ENCODE measurements at regions not wholly inside any gene's neighbourhood (a gene's known extent, or its start where the extent isn't known, plus 50 kb on each side); places are given as distances from the start of the nearest gene placed in this dataset.

DNA sequence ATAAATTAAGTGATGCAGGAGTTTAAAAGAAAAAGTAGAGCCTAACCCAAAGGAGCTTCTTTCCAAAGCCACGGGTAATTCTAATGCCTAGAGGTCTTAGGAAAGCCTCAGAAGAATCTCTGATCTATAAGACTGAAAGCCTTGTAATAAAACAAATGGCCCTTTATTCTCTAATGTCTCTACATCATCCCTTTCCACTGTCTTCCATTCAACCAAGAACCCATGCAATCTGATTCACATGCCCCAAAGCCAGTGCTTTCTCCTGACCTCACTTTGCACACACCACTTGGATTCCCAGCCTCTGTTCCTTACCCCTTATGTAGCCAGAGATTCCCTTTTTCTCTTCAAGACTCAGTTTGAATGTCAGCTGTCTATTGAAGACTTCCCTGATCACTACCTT, 252.9 kb upstream of the NRSN1 start:
- H3K27ac Mint-ChIP-seq: no peak overlapping the region
- H3K4me1 Mint-ChIP-seq: no peaks in the 10 kb centered on the region
- no peaks in the 10 kb centered on the region for H3K9me3 Mint-ChIP-seq
- no peak overlapping the region for H3K4me3 Mint-ChIP-seq
- ChIA-PET POLR2A (no interaction called here), CTCF (no interaction called here)
- TF ChIP-seq ZNF317 (CRISPR knock-in tag; IDR thresholded peaks at IDR 0.05; ENCODE audit: borderline replicate concordance, low read depth): no peak
- TF ChIP-seq, protein P1, sequence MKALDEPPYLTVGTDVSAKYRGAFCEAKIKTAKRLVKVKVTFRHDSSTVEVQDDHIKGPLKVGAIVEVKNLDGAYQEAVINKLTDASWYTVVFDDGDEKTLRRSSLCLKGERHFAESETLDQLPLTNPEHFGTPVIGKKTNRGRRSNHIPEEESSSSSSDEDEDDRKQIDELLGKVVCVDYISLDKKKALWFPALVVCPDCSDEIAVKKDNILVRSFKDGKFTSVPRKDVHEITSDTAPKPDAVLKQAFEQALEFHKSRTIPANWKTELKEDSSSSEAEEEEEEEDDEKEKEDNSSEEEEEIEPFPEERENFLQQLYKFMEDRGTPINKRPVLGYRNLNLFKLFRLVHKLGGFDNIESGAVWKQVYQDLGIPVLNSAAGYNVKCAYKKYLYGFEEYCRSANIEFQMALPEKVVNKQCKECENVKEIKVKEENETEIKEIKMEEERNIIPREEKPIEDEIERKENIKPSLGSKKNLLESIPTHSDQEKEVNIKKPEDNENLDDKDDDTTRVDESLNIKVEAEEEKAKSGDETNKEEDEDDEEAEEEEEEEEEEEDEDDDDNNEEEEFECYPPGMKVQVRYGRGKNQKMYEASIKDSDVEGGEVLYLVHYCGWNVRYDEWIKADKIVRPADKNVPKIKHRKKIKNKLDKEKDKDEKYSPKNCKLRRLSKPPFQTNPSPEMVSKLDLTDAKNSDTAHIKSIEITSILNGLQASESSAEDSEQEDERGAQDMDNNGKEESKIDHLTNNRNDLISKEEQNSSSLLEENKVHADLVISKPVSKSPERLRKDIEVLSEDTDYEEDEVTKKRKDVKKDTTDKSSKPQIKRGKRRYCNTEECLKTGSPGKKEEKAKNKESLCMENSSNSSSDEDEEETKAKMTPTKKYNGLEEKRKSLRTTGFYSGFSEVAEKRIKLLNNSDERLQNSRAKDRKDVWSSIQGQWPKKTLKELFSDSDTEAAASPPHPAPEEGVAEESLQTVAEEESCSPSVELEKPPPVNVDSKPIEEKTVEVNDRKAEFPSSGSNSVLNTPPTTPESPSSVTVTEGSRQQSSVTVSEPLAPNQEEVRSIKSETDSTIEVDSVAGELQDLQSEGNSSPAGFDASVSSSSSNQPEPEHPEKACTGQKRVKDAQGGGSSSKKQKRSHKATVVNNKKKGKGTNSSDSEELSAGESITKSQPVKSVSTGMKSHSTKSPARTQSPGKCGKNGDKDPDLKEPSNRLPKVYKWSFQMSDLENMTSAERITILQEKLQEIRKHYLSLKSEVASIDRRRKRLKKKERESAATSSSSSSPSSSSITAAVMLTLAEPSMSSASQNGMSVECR (CRISPR knock-in tag; IDR thresholded peaks at IDR 0.05; ENCODE audit: borderline replicate concordance): no peak
- no peak for TF ChIP-seq CREB1 (CRISPR knock-in tag; IDR thresholded peaks at IDR 0.05)
- TF ChIP-seq ZNF396 (CRISPR knock-in tag; IDR thresholded peaks at IDR 0.05; ENCODE audit: borderline replicate concordance): no peak
- TF ChIP-seq, protein P2, sequence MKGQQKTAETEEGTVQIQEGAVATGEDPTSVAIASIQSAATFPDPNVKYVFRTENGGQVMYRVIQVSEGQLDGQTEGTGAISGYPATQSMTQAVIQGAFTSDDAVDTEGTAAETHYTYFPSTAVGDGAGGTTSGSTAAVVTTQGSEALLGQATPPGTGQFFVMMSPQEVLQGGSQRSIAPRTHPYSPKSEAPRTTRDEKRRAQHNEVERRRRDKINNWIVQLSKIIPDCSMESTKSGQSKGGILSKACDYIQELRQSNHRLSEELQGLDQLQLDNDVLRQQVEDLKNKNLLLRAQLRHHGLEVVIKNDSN (CRISPR knock-in tag; IDR thresholded peaks at IDR 0.05): no peak
- TF ChIP-seq MYBL2 (CRISPR knock-in tag; IDR thresholded peaks at IDR 0.05): no peak
- TF ChIP-seq, protein P3, sequence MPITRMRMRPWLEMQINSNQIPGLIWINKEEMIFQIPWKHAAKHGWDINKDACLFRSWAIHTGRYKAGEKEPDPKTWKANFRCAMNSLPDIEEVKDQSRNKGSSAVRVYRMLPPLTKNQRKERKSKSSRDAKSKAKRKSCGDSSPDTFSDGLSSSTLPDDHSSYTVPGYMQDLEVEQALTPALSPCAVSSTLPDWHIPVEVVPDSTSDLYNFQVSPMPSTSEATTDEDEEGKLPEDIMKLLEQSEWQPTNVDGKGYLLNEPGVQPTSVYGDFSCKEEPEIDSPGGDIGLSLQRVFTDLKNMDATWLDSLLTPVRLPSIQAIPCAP (CRISPR knock-in tag; IDR thresholded peaks at IDR 0.05): no peak
- TF ChIP-seq, protein P4, sequence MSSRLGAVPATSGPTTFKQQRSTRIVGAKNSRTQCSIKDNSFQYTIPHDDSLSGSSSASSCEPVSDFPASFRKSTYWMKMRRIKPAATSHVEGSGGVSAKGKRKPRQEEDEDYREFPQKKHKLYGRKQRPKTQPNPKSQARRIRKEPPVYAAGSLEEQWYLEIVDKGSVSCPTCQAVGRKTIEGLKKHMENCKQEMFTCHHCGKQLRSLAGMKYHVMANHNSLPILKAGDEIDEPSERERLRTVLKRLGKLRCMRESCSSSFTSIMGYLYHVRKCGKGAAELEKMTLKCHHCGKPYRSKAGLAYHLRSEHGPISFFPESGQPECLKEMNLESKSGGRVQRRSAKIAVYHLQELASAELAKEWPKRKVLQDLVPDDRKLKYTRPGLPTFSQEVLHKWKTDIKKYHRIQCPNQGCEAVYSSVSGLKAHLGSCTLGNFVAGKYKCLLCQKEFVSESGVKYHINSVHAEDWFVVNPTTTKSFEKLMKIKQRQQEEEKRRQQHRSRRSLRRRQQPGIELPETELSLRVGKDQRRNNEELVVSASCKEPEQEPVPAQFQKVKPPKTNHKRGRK (CRISPR knock-in tag; IDR thresholded peaks at IDR 0.05; ENCODE audit: borderline replicate concordance): no peak
- TF ChIP-seq, protein P5, sequence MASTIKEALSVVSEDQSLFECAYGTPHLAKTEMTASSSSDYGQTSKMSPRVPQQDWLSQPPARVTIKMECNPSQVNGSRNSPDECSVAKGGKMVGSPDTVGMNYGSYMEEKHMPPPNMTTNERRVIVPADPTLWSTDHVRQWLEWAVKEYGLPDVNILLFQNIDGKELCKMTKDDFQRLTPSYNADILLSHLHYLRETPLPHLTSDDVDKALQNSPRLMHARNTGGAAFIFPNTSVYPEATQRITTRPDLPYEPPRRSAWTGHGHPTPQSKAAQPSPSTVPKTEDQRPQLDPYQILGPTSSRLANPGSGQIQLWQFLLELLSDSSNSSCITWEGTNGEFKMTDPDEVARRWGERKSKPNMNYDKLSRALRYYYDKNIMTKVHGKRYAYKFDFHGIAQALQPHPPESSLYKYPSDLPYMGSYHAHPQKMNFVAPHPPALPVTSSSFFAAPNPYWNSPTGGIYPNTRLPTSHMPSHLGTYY (CRISPR knock-in tag; IDR thresholded peaks at IDR 0.05): no peak
- TF ChIP-seq, protein P6, sequence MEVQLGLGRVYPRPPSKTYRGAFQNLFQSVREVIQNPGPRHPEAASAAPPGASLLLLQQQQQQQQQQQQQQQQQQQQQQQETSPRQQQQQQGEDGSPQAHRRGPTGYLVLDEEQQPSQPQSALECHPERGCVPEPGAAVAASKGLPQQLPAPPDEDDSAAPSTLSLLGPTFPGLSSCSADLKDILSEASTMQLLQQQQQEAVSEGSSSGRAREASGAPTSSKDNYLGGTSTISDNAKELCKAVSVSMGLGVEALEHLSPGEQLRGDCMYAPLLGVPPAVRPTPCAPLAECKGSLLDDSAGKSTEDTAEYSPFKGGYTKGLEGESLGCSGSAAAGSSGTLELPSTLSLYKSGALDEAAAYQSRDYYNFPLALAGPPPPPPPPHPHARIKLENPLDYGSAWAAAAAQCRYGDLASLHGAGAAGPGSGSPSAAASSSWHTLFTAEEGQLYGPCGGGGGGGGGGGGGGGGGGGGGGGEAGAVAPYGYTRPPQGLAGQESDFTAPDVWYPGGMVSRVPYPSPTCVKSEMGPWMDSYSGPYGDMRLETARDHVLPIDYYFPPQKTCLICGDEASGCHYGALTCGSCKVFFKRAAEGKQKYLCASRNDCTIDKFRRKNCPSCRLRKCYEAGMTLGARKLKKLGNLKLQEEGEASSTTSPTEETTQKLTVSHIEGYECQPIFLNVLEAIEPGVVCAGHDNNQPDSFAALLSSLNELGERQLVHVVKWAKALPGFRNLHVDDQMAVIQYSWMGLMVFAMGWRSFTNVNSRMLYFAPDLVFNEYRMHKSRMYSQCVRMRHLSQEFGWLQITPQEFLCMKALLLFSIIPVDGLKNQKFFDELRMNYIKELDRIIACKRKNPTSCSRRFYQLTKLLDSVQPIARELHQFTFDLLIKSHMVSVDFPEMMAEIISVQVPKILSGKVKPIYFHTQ (CRISPR knock-in tag; IDR thresholded peaks at IDR 0.05): no peak
- TF ChIP-seq NFATC4 (CRISPR knock-in tag; IDR thresholded peaks at IDR 0.05): no peak
- DNase-seq (ENCODE audit: low spot score) (no peak), ATAC-seq (no peak)
- no peaks in the 10 kb centered on the region for H3K27me3 Mint-ChIP-seq (ENCODE audit: low read depth)
- no peaks in the 10 kb centered on the region for H3K36me3 Mint-ChIP-seq

DNA sequence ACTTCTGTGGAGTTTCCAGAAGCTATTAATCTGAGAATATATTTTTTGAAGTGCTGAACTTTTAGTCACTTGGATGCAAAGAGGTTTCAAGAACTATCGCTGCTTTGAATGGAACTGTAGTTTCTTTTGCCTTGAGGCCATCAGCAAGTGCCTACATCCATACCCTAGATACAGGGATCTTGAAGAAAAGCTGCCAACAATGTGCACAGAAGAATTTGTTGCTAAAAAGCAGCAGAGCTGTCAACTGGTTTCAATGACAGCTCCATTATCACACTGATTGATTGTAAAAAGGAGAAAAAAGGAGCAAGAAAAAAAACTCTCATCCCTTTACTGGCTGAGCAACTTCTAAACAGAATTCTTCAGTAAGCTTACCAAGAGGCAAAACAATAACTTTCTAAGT, 251.0 kb upstream of the NRSN1 start:
- no peaks in the 10 kb centered on the region for H3K27me3 Mint-ChIP-seq (ENCODE audit: low read depth)
- no peaks in the 10 kb centered on the region for H3K9me3 Mint-ChIP-seq
- DNase-seq (ENCODE audit: low spot score) (no peak), ATAC-seq (no peak)
- H3K4me1 Mint-ChIP-seq: no peaks in the 10 kb centered on the region
- TF ChIP-seq TCF7 (CRISPR knock-in tag; IDR thresholded peaks at IDR 0.05; ENCODE audit: low read depth): no peak
- no peak for TF ChIP-seq ZNF423 (CRISPR knock-in tag; IDR thresholded peaks at IDR 0.05)
- no peak for TF ChIP-seq EMX1 (CRISPR knock-in tag; IDR thresholded peaks at IDR 0.05)
- TF ChIP-seq RORB (CRISPR knock-in tag; IDR thresholded peaks at IDR 0.05): no peak
- ChIA-PET POLR2A (no interaction called here), CTCF (no interaction called here)
- no peaks in the 10 kb centered on the region for H3K36me3 Mint-ChIP-seq
- H3K27ac Mint-ChIP-seq: no peak overlapping the region
- H3K4me3 Mint-ChIP-seq: no peak overlapping the region
